Prostate gland (tissue), 2 donors: ENCODE measurements at regions not wholly inside any gene's neighbourhood (a gene's known extent, or its start where the extent isn't known, plus 50 kb on each side); places are given as distances from the start of the nearest gene placed in this dataset.

Source experiments
- POLR2A ChIP-seq: fragments of 450-650 bp; IDR thresholded peaks from one replicate; pipeline ENCODE4 v1.6.1; 2016; ENCODE audit warnings: antibody characterized with exemption, mild to moderate bottlenecking
- POLR2AphosphoS5 ChIP-seq: sonication (generic); formaldehyde crosslinking; IDR thresholded peaks from one replicate; pipeline ENCODE4 v1.6.1; 2017; ENCODE audit warnings: antibody characterized with exemption
- TF ChIP-seq, protein P1 (sequence below), 4 experiments: fragments of 200-600 bp in 2 of 4; fragments of 450-650 bp in 2 of 4; sonication (generic) in 2 of 4; IDR thresholded peaks; 1 replicate in 3 of 4; 2 replicates in 1 of 4; pipeline ENCODE4 v1.5.1; 2016 to 2019; ENCODE audit warnings: antibody characterized with exemption in 4 of 4, mild to moderate bottlenecking in 2 of 4, moderate library complexity in 2 of 4

DNA sequence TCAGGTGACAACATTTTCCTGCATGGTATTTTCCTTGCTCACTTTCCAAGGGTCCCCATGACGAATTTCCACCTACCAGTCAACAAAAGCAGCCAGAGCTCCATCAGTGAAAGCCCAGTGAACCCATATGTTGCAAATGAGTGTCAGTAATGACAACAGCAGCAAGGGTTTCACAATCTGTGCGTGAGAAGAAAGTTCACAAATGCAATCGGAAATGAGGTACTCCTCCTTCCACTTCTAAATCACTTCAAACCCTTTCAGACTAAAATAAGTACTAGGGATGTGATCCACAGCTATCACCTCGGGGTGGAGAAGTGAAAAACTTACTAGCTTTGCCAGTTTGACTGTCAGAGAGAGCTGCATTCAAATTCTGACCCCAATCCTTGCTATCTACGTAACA is 55.6 kb upstream of the BET1 start:
- TF ChIP-seq, protein P1, sequence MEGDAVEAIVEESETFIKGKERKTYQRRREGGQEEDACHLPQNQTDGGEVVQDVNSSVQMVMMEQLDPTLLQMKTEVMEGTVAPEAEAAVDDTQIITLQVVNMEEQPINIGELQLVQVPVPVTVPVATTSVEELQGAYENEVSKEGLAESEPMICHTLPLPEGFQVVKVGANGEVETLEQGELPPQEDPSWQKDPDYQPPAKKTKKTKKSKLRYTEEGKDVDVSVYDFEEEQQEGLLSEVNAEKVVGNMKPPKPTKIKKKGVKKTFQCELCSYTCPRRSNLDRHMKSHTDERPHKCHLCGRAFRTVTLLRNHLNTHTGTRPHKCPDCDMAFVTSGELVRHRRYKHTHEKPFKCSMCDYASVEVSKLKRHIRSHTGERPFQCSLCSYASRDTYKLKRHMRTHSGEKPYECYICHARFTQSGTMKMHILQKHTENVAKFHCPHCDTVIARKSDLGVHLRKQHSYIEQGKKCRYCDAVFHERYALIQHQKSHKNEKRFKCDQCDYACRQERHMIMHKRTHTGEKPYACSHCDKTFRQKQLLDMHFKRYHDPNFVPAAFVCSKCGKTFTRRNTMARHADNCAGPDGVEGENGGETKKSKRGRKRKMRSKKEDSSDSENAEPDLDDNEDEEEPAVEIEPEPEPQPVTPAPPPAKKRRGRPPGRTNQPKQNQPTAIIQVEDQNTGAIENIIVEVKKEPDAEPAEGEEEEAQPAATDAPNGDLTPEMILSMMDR (IDR thresholded peaks at IDR 0.05), result no peak
- TF ChIP-seq POLR2A, result no peak
- no peak for TF ChIP-seq POLR2AphosphoS5
